AG08396 (cell line): ENCODE measurements at regions not wholly inside any gene's neighbourhood (a gene's known extent, or its start where the extent isn't known, plus 50 kb on each side); places are given as distances from the start of the nearest gene placed in this dataset.

Experiments
- DNase-seq: peaks from one replicate; pipeline ENCODE4 v3.0.0; 2012; ENCODE audit warnings: low spot score, mixed read lengths

GRCh38 chr10:130902471-130902870 lies 409.1 kb downstream of the TCERG1L start:
- no peak for DNase-seq

DNA sequence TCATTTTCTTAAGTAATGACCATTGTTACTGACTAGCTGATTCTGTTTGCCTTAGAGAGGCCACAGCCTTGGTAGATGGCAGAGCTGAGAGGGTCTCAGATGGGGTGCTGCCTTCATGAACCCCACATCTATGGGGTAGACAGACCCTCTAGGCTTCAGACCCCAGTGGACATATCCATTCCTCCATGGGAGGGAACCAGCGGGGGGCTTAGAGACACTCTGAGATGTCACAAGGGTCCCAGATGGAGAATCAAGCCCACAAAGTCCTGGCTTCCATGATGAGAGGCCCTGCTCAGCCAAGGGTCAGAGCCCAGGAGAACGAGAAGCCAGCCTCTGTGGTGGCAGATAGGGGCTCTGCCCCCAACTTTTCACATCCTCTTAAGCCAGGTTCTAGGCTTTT lies 408.6 kb downstream of the TCERG1L start:
- DNase-seq = no peak

DNA sequence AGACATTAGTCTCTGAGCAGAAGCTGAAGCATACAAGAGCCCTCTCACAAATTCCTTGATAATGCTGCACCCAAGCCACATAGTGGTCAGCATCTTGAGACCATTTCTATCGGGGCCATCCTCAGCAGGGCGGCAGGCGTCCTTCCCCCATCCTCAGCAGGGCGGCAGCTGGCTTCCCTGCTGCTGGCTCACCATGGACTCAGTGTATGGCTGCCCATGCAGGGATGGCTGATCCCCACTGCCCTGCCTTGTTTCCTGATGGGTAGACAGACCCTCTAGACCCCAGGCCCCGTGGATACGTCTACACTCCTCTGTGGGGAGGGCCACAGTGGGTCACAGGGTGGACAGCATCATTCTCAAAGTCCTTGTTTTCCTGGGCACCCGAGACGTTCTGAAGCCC lies 406.8 kb downstream of the TCERG1L start:
- DNase-seq = no peak

DNA sequence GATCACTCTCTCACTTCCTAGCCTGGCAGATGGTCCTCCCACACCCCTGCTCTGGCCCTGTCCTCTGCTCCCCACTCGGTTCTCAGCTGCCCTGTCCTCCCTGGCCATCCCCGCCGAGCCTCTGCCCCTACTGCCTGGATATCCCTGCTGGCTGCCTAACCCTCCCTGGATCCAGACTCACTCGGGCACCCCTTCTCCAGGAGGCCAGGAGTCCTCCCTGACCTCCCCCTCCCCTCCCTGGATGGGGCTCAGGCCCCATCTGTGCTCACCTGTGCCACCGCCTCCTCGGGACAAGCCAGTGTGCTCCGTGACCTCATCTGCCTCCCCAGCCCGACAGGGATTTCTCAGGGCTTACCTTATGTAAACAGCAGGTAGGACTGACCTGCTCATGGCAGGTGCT lies 406.1 kb downstream of the TCERG1L start:
- no peak for DNase-seq

DNA sequence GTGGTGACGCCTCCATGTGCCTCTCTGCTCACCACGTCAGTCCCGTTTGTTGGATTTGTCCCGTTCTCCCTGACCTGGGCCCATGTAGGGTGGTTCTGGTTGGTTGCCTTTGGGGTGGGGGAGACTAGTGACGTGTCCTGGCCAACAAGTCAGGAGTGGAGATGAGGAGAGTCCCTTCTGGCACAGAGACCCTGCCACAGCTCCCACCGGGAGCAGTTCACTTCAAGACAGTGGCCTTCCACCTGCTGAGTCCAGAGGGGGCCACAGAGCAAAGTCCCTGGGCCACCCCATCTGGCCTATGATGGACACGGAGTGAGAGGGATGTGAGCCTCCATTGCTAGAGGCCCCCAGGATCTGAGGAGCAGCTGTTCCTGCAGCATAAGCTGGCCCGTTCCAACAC lies 405.6 kb downstream of the TCERG1L start:
- DNase-seq = no peak

DNA sequence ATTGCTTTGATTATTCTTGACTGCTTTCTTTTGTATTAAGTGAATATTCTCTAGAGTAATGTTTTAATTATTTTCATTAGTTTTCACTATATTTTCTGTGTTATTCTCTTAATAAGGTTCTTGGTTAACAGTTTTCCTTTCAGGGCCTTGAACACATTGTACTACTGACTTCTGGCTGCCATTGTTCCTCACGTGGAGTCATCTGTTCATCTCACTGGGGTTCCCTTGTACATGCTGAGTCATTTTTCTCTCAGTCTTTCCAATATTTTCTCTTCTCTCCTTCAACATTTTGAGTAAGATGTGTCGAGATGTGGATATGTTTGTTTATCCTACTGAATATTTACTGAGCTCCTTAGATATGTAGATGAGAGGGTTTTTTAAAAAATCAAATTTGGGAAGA lies 400.7 kb downstream of the TCERG1L start:
- DNase-seq = no peak

GRCh38 chr10:130913844-130914243 lies 397.7 kb downstream of the TCERG1L start:
- DNase-seq = no peak

DNA sequence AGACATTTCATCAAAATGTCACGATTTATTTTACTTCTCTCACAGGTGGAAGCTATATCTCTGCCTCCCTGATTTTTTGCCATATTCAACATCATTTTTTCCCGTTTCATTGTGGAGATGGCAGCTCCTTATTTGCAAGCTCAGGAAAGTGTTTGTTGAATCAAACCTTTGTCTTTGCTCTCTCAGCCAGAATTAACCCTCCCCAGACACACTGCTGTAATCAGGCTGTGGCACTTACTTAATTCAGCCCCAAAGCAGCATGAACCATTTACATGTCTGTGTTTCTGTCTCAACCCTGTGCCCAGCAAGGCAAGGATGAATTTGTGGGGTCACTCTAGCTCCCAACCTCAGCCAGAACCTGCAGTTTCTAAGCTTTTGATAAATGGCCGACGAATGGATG lies 397.2 kb downstream of the TCERG1L start:
- no peak for DNase-seq

- no peak for DNase-seq
Observed at GRCh38 chr10:130915065-130915464, 396.5 kb downstream of the TCERG1L start.

- DNase-seq = no peak
Observed at GRCh38 chr10:130921461-130921860, 390.1 kb downstream of the TCERG1L start.

GRCh38 chr10:130921911-130922440 lies 389.5 kb downstream of the TCERG1L start:
- DNase-seq = no peak

GRCh38 chr10:130923596-130923995 lies 387.9 kb downstream of the TCERG1L start:
- no peak for DNase-seq

- no peak for DNase-seq
Observed at GRCh38 chr10:130924138-130924819, 387.2 kb downstream of the TCERG1L start.

DNA sequence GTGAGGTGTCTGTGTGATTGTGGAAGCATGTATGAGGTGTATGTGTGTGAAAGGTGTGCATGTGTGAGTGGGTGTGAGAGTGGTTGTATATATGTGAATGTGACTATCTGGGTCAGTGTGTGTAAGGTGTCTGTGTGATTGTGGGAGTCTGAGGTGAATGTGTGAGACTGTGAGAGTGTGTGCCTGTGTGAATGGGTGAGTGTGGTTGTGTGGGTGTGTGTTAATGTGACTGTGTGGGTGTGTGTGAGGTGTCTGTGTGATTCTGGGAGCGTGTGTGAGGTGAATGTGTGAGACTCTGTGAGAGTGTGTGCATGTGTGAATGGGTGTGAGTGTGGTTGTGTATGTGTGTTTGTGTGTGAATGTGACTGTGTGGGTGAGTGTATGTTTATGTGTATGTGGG lies 385.1 kb downstream of the TCERG1L start:
- DNase-seq = no peak

DNA sequence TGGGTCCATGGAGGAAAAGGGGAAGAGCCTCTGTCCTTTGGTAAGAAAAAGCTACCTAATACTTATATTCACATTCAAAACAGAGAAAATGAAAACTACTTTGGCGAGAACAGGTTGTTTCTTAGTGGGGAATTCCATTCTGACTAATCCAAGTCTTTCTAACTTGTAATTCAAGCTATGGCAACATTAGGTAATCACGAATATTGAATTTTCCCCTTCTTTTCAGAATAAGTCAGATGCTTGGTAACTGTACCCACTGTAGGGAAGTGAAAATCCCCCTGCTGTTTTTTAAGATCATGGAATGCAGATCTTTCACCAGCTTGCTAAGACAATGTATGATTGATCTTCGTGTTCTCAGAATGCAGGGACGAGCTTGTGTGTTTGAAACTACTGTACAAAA lies 384.4 kb downstream of the TCERG1L start:
- no peak for DNase-seq

GRCh38 chr10:130928306-130928705 lies 383.2 kb downstream of the TCERG1L start:
- DNase-seq = no peak

GRCh38 chr10:130929422-130930325 lies 381.8 kb downstream of the TCERG1L start:
- DNase-seq = no peak

- DNase-seq = no peak
Observed at GRCh38 chr10:130930821-130931220, 380.7 kb downstream of the TCERG1L start.

- no peak for DNase-seq
Observed at GRCh38 chr10:130931256-130931655, 380.3 kb downstream of the TCERG1L start.

DNA sequence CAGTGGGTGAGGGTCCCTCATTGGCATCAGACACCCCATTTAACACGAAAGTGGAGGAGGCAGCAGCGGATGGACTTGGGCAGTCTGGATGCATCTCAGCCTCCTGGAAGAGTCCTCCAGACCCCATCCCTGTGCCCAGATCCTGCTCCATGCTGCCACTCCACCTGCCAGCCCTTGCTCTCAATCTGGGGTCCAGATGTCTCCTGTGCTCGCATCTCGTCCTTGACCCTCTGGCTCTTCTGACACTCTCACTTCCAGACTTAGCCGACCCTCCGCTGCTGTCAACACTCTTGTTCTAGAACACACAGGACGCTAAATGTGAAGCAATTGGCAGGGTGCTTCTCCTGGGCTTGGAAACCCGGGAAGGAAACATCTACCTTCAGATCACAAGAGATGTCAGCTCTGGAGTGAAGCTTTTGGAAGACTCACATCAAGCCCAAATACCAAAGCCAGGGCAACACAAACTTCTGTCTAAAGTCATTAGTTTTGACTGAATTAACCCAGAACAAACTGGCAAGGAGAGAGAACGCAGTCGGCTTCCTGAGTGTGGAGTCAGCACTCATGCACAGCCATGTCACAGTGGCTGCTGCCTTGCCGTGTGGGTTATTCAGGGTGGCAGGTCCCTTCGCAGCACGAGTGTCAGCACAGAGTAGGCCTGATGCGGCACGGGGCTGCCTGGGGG lies 379.1 kb downstream of the TCERG1L start:
- no peak for DNase-seq

DNA sequence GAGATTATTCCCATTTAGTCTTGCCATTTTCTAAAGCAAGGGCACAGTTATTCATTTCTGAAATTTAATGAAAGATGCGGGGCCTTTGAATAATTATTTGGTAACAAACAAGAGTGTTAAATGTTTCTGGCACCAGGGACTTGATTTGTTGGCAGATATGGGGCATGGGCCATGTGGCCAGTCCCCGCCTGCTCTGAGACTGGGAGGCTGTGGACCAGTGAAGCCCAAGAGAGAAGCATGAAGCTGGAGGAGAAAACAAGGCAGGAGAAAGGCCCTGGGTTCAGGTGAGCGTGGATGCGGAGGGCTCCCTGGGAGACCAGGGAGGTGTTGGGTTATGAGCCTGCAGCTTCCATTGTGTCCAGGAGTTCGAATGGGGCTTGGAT lies 378.5 kb downstream of the TCERG1L start:
- DNase-seq = no peak

DNA sequence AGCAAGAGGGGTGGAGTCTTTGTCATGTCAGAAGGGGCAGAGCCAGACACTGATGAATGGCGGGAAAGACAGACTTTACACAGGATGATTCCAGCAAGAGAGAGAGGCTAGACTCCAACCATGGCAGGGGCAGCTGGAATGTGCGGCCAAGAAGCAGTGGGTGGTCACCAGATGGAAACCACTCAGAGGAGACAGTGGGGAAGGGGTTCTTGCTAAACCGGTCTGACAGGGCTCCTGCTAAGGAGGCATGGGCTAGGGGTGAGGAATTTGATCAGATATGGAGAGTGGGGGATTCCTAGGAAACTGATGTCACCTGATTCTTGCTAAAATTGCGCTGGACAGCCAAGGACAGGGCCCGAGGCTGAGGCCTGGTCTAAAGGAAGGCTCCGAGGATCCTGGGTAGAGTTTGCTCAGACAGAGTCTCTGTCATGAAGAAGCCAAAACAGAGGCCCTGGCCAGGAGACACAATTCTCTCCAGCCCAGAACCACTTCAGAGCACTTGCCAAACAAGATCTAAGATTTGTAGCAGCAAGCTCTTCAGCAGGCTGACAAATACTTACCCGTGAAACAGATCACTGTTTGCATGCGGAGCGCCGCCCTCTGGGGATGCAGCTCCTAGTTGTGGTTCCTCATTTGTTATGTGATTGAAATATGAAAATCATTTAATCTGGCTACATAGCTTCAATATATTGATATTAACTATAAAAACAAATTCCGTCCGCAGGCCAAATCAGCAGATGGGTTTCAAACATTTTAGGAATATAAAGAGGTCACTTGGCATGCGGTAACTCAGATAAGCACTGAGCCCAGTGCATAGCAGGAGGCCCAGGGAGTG lies 377.0 kb downstream of the TCERG1L start:
- DNase-seq = no peak
